ENCODE measurements at regions not wholly inside any gene's neighbourhood (a gene's known extent, or its start where the extent isn't known, plus 50 kb on each side); places are given as distances from the start of the nearest gene placed in this dataset.

DNA sequence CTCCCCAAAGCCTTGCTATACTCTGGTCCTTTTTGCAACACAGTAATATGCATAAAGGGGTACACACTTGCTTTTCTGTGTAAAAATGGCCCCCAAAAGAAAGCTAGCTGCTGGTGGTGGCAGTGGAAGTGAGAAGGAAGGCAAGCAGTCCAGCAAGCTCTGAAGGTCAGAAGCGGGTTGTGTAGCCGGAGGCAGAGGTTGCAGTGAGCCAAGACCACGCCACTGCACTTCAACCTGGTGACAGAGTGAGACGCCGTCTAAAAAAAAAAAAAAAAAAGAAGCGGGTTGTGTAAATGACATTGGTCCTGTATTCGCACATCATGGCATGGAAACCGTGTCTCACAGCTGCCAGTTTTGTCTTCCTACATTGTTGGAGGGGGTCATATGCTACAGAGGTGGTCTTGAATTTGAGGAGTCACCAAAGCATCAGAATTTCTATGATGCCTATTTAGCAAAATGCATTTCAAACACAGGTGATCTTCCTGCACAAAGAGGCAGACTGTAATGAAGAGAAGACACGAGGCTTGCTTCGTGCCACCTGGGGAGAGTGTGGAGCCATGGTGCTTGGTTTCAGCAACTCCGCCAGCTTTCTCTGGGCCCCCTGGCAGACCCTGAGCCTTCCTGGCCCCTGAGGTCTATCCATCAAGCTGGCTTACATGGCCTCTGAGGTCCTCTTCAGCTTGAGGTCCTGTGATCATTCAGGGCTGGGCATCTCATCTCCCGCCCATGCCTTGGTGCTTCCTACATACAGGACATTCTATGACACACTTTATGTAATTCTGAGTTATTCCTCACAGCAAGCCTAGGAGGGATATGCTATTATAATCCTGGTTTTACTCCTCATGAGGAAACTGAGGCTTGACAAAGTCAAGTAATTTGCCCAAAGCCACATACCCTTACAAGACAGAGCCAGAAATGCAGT lies 71.0 kb downstream of the TOMM20 start:
- TF ChIP-seq, protein P1, sequence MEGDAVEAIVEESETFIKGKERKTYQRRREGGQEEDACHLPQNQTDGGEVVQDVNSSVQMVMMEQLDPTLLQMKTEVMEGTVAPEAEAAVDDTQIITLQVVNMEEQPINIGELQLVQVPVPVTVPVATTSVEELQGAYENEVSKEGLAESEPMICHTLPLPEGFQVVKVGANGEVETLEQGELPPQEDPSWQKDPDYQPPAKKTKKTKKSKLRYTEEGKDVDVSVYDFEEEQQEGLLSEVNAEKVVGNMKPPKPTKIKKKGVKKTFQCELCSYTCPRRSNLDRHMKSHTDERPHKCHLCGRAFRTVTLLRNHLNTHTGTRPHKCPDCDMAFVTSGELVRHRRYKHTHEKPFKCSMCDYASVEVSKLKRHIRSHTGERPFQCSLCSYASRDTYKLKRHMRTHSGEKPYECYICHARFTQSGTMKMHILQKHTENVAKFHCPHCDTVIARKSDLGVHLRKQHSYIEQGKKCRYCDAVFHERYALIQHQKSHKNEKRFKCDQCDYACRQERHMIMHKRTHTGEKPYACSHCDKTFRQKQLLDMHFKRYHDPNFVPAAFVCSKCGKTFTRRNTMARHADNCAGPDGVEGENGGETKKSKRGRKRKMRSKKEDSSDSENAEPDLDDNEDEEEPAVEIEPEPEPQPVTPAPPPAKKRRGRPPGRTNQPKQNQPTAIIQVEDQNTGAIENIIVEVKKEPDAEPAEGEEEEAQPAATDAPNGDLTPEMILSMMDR (IDR thresholded peaks at IDR 0.05): no peak
- TF ChIP-seq POLR2A (IDR thresholded peaks at IDR 0.05): no peak

Measured in uterus (tissue), 2 donors.